GM18909 (cell line): ENCODE measurements at regions not wholly inside any gene's neighbourhood (a gene's known extent, or its start where the extent isn't known, plus 50 kb on each side); places are given as distances from the start of the nearest gene placed in this dataset.
"Not testable (repeated sequence)": the region's sequence is repeated elsewhere in the genome, so short reads cannot be mapped to it uniquely, and the experiment has no call there.

ENCODE experiments used
- ATAC-seq: cut with Tn5 transposase; IDR thresholded peaks from one replicate; pipeline ENCODE4 v1.9.1; 2021; ENCODE audit warnings: mild to moderate bottlenecking; ENCODE audit not compliant: unreplicated experiment, poor library complexity

DNA sequence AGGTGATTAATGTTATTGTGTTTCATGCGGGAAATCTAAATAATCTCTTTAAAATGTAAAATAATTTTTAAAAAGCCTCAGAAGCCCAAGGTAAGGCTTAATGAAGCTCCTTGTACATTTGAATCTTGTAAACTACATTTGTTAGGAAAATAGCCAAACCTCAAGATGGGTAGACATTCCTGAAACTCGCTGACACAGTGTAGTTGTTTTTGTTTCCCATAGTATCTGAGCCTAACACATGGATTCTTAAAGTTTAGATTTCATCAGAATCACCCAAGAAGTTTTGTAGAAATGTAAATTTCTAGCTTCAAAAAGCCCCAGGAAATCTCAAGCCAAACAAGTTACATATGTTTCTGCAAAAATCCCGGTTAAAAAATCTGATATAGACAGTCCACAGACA is 1221.1 kb upstream of the ACVR2A start:
- ATAC-seq: no peak

DNA sequence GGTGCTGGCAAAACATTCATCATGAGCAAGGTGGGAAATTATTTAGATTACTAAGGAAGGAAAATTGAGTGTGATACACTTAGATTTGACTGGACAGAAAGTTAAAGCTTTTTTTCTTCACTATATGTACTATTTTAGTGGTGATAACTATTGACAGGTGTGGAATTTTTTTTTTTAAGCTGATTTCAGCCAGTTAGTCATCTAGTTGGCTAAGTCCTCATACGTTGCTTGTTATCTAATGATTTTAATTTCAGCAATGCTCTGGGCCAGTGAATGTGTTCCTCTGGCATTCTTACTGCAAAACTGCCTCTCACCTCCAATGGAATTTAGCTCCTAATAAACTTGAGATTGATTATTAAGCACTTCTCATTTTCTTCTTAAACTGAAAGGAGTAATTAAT is 1223.2 kb upstream of the ACVR2A start:
- ATAC-seq: no peak

DNA sequence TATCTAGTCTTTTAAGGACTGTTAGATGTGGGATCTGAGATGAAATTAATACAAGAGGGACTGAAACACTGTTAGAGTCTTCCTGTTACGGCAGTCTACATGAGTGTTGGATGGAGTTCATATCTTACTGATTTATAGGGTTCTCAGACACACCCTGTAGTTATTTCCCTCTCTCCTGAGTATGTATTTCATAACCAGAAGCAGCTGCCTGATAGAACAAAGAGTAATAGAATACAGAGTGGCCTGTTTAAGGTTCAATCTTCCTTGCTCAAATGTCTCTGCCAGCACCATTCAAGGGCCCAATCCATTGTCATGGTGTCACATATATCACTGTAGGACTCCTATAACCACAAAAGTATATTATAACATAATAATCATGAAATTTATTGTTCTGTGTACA is 1229.1 kb upstream of the ACVR2A start:
- ATAC-seq: no peak

DNA sequence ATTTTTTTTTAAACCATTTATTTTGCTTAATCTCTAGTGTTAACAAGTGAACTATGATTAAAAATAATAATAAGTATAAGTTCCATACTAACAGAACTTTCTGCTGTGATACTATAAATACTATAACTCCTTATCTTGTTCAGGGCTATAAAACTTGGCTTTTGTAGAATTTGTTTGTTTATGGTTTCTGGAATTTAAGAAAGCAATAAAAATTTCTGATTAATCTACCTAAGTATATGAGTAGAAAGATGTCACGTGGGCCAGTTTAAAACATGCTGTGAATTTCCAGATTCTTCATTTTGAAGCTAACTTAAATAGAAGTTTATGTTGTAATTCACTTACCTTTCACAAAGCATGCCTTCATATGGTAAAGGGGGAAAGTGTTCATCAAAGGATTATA is 1236.3 kb upstream of the ACVR2A start:
- ATAC-seq: no peak

DNA sequence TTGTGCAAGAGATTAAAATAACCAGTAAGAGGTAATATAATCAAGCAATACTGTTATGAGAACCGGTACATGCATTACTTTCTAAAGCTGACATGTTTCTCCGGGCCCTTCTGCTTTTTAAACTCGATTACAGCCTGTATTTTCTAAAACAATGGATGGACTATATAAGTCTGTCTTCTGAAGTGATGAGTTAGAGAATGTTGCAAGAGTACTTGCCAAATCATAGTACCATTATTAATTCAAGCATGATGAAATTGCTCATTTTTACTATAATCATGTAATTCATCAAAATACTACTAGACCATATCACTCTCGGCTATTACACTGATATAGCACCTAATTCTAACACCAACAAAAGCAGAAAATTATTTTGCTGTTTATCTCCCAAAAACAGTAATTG is 1240.3 kb upstream of the ACVR2A start:
- no peak for ATAC-seq

DNA sequence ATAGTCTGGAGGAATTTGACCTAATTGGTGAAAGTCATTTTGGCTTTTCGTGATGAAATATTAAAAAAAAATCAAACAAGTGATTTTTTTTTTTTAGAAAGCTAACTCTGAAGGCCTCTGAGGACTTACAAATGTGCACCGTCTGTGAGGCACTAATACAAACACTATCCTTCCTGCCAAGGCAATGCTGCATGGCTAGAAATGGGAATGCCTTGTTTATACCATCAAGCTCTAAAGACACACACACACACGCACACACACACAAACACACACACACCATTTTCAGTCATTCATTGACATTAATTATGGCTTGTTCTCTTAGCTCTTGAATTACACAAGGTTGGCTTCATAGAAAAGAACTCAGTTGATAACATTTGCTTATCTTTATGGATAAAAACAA is 1242.0 kb upstream of the ACVR2A start:
- no peak for ATAC-seq

DNA sequence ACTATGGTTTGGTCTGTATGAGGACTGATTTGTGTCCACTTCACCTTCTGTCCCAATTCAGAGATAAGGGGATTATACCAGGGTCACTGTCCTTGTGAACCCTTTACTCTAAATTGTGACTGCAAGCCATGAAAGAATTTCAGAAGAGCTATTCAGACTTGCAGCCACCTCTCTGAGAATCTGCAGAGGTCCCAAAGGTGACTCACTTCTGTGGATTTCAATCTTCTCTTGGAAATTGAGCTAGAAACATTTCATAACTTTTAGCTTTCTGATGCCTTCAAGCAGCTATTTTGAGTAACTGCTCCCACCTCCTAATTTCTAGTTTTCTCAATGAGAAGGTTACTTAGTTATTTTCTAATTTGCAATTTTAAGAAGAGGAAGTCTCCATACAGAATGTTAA is 1242.4 kb upstream of the ACVR2A start:
- no peak for ATAC-seq

DNA sequence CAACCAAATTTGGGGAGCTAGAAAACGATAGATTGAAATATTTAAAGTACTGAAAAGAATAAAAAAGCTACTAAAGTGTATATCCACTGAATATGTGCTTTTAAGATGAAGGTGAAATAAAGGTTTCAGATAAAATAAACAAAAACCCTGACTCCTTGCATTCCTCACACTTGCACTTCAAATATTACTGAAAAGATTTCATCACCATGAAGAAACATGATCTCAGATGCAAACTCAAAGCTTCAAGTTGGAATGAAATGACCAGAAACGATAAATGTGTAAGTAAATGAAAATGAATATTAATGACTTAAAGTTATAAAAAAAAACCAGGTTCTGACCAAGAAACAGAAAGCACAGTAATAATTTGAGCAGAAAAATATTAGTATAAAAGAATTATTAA is 1246.0 kb upstream of the ACVR2A start:
- ATAC-seq: no peak

DNA sequence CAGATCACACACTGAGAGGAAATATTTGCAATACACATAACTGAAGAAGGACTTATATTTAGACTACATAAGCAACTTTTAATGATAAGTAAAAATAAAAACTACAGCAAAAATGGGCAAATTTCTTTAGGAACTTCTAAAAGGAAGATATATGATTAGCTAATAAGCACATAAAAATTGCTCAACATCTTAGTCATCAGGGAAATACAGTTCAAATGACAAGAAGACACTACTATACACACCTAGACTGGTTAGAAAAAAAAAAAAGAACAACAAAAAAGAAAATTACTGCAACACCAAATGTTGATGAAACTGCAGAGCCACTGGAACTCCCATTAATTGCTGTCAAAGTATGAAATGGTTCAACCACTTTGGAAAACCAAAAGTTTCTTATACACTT is 1247.5 kb upstream of the ACVR2A start:
- no peak for ATAC-seq

DNA sequence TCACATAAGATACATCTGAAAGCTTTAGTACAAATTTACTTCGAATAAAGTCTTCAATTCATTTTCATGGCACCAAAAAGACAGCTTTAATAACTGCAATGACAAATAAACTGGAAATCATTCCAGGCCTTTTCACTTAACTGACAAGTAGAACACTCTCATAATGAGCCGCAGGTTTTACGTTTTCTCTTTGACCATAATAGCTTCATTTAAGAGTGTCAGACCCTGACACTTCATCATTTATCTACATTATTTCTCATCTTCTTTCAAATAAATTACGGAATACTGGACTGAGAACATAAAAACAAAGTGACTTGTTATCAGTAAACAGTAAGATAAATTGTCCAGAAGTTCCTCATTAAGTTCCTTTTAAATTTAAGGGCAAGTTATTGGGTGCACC is 1252.9 kb upstream of the ACVR2A start:
- no peak for ATAC-seq

DNA sequence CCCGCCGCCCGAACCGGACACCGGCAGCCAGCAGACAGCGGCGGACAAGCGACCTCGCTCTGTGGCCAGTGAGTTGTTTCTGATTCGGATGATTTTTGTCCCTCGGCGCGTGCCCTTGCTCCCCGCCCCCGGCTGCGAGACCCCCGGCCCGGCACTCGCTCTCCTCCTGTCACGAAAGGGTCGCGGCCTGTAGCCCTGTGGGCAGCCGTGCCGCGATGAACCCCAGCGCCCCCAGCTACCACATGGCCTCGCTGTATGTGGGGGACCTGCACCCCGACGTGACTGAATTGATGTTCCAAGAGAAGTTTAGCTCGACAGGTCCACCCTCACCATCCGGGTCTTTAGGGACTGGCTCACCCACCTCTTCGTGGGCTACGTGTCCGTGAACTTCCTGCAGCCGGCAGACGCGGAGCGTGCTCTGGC is 1257.5 kb upstream of the ACVR2A start:
- no peak for ATAC-seq

DNA sequence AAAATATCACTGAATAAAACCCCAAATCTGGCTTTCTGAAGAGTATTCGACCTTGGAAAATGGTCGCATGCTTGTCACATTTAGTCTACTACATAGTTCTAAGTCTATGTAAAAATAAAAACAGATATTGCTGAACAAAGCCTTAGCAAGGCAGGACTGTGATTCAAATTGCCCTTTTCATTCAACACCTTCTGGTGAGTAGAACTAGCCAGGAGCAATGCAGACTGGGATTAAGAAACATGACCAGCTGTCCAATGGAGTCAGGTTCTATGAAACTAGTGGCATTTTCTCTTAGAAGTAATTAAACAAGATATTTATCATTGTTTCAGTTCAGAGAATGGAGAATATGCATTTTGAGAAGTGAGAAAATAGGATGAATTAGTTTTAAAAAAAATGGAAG is 1260.5 kb upstream of the ACVR2A start:
- ATAC-seq: no peak

DNA sequence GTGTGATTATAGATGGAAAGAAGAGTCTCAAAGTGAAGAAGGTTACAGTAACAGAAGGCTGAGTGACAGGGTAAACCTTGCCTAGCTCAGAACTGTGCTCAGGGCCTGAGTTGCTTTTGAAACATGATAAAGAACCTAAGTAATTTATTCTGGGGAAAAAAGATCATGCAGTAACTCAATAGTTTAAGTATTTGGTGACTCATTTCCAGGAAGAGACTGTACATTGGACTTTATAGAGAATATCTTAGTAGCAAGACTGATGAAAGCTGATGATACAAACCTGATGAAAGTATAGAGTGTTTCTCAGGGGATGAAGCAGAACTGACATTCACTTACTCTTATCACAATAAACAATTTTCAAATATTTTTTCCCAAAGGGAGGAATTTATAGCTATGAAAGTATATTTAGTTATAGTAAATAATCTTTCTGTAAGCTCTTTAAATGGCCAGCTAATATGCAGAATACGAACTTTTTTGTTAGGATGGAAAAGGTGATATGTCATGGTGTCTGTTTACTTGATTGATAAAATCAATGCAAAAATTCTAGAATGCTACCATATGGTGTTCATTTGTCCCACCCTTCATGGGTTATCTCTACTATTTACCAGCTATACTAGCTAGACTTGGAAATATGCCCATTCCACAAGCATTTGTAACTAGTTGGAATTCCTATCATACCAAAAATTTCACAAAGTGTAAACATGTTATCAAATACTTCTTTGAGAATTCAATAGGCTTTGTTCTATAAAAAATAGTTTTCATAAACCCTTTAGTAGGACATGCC is 1265.5 kb upstream of the ACVR2A start:
- no peak for ATAC-seq

DNA sequence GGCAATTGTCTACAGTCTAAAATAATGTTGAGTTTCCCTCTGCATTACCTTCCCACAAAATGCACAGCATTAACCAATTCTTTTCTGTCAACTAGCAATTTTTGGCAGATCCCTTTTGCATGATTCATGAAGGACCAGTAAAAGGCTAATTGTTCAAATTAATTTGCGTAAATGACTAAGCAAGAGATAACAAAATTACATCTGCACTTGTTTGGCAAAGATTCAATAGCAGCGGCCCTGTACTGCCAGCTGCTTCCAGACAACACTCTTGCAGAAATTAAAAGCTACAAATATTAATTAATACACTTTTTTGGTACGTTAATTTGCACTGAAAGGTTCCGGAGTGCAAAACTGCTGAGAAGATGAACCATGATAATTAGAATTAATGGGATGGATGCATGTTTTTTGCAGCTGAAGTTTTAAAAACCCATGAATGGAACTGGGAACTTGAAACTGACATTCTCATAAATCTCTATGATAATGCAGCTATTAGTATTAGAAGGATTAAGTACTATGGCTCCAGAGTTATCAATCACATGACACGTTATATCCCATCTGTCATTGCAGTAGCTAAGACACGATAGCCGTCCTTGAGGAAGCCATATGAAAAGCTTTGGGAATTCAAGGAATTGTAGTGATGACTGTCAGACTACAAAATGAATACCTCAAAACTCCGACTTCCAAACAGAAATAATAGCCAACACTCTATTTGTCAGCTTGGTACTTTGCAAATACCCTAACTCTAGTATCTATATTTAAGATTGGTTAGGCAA is 1268.3 kb upstream of the ACVR2A start:
- ATAC-seq: no peak

DNA sequence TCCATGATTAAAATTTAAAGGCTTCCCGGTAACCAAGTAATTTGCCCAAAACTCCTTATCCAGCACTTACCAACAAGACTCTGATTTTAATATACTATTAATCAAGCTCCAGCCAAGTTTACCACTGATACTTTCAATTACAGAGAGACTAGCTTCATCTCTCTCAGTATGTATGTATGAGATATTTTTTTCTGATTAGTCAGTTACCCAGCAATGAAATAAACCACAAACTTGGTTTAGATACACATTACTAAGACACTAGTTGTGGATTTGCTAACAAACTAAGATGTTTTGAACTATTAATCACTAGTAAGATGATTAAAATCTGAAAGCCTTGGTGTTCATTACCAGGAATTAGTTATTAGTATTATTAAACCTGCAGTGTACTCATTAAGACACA is 1272.2 kb upstream of the ACVR2A start:
- ATAC-seq: no peak

DNA sequence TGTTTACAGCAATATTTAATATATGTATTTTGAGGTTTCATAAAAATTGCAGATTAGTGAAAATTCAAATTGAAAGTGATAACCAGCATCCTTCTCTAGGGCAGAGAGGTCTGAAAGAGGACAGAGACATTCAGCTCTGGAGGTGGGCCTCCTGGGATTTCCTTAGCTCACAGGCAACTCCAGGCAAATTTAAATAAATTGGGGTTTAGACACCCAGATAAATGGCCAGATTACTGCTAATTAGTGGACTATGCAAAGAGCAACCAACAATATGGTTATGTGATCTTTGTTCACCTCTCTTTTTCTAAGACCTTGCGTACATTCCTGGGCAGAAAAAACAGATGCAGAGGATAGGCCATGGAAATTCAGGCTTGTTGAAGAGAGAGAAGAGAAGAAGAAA is 1282.8 kb upstream of the ACVR2A start:
- no peak for ATAC-seq

DNA sequence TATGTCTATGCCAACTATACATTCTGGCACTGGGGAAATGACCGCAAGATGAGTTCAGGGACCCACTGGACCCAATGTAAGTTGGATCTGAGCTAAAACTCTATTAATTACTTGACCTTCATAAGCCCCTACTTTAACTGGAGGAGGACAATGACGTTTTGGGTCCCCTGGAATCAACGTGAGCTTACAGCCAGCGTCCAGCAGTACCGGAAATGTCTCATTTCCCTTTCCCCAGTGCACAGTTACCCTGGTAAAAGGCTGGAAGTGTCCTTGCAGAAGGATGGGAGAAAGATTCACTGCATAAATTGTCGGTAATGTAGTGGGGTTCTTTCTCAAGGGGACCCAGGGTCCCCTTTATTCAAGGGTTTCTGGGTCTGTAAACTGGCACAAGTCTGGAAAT is 1297.6 kb upstream of the ACVR2A start:
- no peak for ATAC-seq

DNA sequence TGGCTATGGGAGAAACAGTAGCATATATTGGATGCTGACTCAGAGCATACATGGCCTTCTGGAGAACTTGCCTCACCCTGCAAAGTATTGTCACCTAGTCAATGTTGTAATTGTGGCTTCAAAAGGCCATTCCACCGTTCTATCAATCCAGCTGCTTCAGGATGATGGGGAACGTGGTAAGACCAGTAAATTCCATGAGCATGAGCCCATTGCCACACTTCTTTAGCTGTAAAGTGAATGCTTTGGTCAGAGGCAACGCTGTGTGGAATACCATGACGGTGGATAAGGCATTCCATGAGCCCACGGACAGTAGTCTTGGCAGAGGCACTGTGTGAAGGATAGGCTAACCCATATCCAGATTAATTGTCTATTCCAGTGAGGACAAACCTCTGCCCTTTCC is 1300.1 kb upstream of the ACVR2A start:
- ATAC-seq: no peak

DNA sequence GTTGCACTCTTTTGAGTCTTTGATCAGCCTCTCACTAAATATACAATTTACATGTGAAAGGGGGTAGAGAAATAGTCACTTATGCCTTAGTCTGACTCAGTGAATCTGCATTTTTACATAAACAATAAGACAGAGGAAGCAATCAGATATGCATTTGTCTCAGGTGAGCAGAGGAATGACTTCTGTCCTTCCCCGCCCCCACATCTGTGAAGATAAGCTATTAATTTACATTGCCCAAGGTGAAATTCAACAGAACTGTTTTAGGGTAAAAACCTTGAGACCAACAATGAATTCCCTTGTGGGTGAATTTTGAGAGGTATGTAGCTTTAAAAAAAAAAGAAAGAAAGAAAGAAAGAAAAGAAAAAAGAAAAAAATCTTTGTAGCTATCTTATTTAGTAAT is 1302.9 kb upstream of the ACVR2A start:
- no peak for ATAC-seq

DNA sequence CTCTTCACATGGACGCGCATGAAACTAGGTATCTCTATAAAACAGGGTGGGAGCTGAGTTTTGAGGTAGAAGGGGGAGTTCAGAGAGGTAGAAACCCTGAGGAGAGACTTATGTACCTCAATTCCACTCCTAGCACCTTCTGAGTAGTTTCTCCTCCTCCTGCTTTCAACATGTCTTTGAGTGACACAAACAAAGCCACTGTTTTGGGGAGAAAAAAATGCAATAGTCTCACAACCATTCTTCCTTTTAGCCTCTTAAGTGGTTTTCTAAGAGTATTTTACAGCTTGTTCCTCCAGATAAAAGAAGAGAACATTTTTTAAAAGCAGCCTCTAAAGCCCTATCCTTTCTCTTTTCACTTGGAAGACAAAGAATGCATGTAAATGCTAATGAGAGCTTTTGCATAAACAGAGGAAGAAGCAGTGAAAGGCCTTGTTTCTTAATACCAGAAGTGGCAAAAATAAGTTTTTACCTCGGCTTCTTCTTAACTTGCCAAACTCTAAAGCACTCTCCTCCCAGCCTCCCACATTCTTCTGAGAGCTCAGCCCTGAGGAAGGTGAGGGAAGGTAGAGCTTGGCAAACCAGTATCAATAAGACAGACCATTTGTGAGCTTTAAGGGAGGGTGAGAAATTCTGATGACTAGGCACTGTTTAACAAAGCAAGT is 1304.4 kb upstream of the ACVR2A start:
- no peak for ATAC-seq

DNA sequence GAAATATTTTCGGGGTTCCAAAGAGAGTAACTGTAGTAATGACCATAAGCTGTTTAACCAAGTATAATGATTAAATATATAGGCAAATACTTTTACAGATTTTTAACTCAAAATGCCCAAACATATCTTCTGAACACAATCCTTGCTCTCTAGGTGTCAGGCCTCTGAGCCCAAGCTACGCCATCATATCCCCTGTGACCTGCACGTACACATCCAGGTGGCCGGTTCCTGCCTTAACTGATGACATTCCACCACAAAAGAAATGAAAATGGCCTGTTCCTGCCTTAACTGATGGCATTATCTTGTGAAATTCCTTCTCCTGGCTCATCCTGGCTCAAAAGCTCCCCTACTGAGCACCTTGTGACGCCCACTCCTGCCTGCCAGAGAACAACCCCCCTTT is 1305.1 kb upstream of the ACVR2A start:
- not testable (repeated sequence) for ATAC-seq
